B cell (primary cell): ENCODE measurements at regions not wholly inside any gene's neighbourhood (a gene's known extent, or its start where the extent isn't known, plus 50 kb on each side); places are given as distances from the start of the nearest gene placed in this dataset.

ENCODE experiments used
- ATAC-seq: fragments of 200-7000 bp; cut with Tn5 transposase; one replicate; pipeline ENCODE4 v1.10.0; 2021; ENCODE audit warnings: low read depth, mild to moderate bottlenecking, moderate number of reproducible peaks, moderate library complexity
- CTCF ChIA-PET: fragments of 350-600 bp; sonication (Branson Sonifier 250); formaldehyde crosslinking; loops from one replicate; lab custom pipeline; 2021; ENCODE audit warnings: antibody characterized with exemption, inconsistent platforms; lab: Charles Lee
- POLR2A ChIA-PET: fragments of 350-600 bp; sonication (Branson Sonifier 250); formaldehyde crosslinking; loops from one replicate; lab custom pipeline; 2021; ENCODE audit warnings: antibody characterized with exemption; lab: Charles Lee
- DNase-seq: peaks from one replicate; pipeline ENCODE4 v3.0.0; 2013
- H2AFZ ChIP-seq: 2 replicates; pipeline ENCODE4 v1.6.1; 2012; ENCODE audit warnings: mild to moderate bottlenecking, low read depth, low read length; ENCODE audit not compliant: insufficient read depth, poor library complexity, severe bottlenecking
- H3K27ac ChIP-seq, 2 donors: 1 replicate in 1 of 2; 2 replicates in 1 of 2; pipeline ENCODE4 v1.5.1; 2012 to 2013; ENCODE audit warnings: low read length in 2 of 2, mild to moderate bottlenecking in 2 of 2, moderate library complexity in 1 of 2
- H3K27me3 ChIP-seq, 4 experiments: fragments of 200-600 bp in 1 of 4; sonication (generic) in 1 of 4; replicated peaks in 1 of 4; 1 replicate in 2 of 4; 2 replicates in 2 of 4; pipeline versions ENCODE4 v1.6.1 to v1.7.0; 2013 to 2016; ENCODE audit warnings: low read length in 3 of 4, mild to moderate bottlenecking in 2 of 4, mixed read lengths in 1 of 4, moderate library complexity in 1 of 4; ENCODE audit not compliant: insufficient read depth in 4 of 4, control insufficient read depth in 3 of 4; ENCODE audit errors: control extremely low read depth in 1 of 4
- H3K36me3 ChIP-seq, 2 experiments: replicated peaks in 1 of 2; 1 replicate in 1 of 2; 2 replicates in 1 of 2; pipeline versions ENCODE4 v1.6.1 to v1.7.1; 2013; ENCODE audit warnings: low read length in 1 of 2; ENCODE audit not compliant: insufficient read depth in 2 of 2, control insufficient read depth in 1 of 2; ENCODE audit errors: control extremely low read depth in 1 of 2, extremely low read depth in 1 of 2
- H3K4me1 ChIP-seq, 2 donors: fragments of 200-600 bp in 1 of 2; sonication (generic) in 1 of 2; 1 replicate in 1 of 2; 2 replicates in 1 of 2; pipeline versions ENCODE4 v1.5.1 to v1.6.1; 2013 to 2017; ENCODE audit warnings: low read length in 2 of 2; ENCODE audit not compliant: control insufficient read depth in 2 of 2, insufficient read depth in 2 of 2
- H3K4me2 ChIP-seq: replicated peaks from 2 replicates; pipeline ENCODE3; 2012; ENCODE audit warnings: mild to moderate bottlenecking, low read depth, low read length; ENCODE audit not compliant: poor library complexity, severe bottlenecking
- H3K4me3 ChIP-seq, 5 experiments: fragments of 200-600 bp in 1 of 5; sonication (generic) in 1 of 5; 1 replicate in 3 of 5; 2 replicates in 2 of 5; pipeline versions ENCODE4 v1.5.1 to v1.7.0; 2011 to 2016; ENCODE audit warnings: low read length in 4 of 5, mild to moderate bottlenecking in 4 of 5, low read depth in 2 of 5, control low read depth in 1 of 5, moderate library complexity in 1 of 5; ENCODE audit not compliant: insufficient read depth in 1 of 5; ENCODE audit errors: control extremely low read depth in 1 of 5, extremely low read depth in 1 of 5
- H3K79me2 ChIP-seq: fragments of 200-600 bp; sonication (generic); one replicate; pipeline ENCODE4 v1.6.0; 2016; ENCODE audit warnings: low read length; ENCODE audit not compliant: control insufficient read depth, insufficient read depth
- H3K9ac ChIP-seq: fragments of 200-600 bp; sonication (generic); 2 replicates; pipeline ENCODE4 v1.6.1; 2017; ENCODE audit warnings: mild to moderate bottlenecking, low read length, moderate library complexity
- H3K9me3 ChIP-seq, 3 donors: one replicate each; pipeline versions ENCODE4 v1.6.1 to v1.7.1; 2013; ENCODE audit warnings: low read length in 2 of 3; ENCODE audit not compliant: control insufficient read depth in 2 of 3, insufficient read depth in 1 of 3; ENCODE audit errors: control extremely low read depth in 1 of 3
- H4K20me1 ChIP-seq: 2 replicates; pipeline ENCODE4 v1.6.0; 2012; ENCODE audit warnings: mild to moderate bottlenecking, low read length; ENCODE audit not compliant: insufficient read depth, control insufficient read depth, poor library complexity, severe bottlenecking
- H3K27ac Mint-ChIP-seq: one replicate; pipeline ENCODE4 v1.8.0; 2021; ENCODE audit warnings: mixed read lengths
- H3K27me3 Mint-ChIP-seq: one replicate; pipeline ENCODE4 v1.8.0; 2021; ENCODE audit warnings: mixed read lengths
- H3K4me1 Mint-ChIP-seq: one replicate; pipeline ENCODE4 v1.8.0; 2021; ENCODE audit warnings: mixed read lengths
- H3K4me3 Mint-ChIP-seq: one replicate; pipeline ENCODE4 v1.8.0; 2021; ENCODE audit warnings: mixed read lengths
- H3K9me3 Mint-ChIP-seq: one replicate; pipeline ENCODE4 v1.8.0; 2022; ENCODE audit warnings: mixed read lengths; ENCODE audit not compliant: insufficient read depth
- CTCF ChIP-seq: fragments of 200-600 bp; IDR thresholded peaks from one replicate; pipeline ENCODE4 v1.8.0; 2022; ENCODE audit warnings: antibody characterized with exemption, mild to moderate bottlenecking
- EZH2 ChIP-seq: IDR thresholded peaks from 2 replicates; pipeline ENCODE4 v1.6.1; 2012; ENCODE audit warnings: borderline replicate concordance, low read depth, mild to moderate bottlenecking, moderate library complexity, low read length; ENCODE audit not compliant: insufficient read depth, poor library complexity, severe bottlenecking
- WGBS: methylation state at CpG from one replicate; pipeline ENCODE4 v1.1.5; 2013; ENCODE audit warnings: missing lambda C conversion rate; ENCODE audit not compliant: insufficient coverage; 5-methylcytosine and 5-hydroxymethylcytosine counted together
- intact Hi-C: fragments of 100-400 bp; cut with micrococcal nuclease; formaldehyde crosslinking; loops from one replicate; pipeline ENCODE4 v1.10.0; 2022

- H4K20me1 ChIP-seq: no peaks in the 10 kb centered on the region
- H3K4me1 ChIP-seq: no peaks in the 10 kb centered on the region
- Mint-ChIP-seq H3K27ac (no peak overlapping the region), H3K4me3 (no peak overlapping the region), H3K27me3 (peaks cover 3% of the 10 kb centered on the region), H3K4me1 (no peaks in the 10 kb centered on the region), H3K9me3 (peaks cover 3% of the 10 kb centered on the region)
- no peak for DNase-seq
- WGBS: 100% methylated on average over 1 of the region's 5 CpGs
- CTCF ChIA-PET: no interaction called here
- no peaks in the 10 kb centered on the region for H3K27me3 ChIP-seq
- H3K27ac ChIP-seq: no peak overlapping the region
- POLR2A ChIA-PET: no interaction called here
- no peak for TF ChIP-seq EZH2
- no peak for TF ChIP-seq CTCF
- ATAC-seq: no peak
- no peaks in the 10 kb centered on the region for H3K36me3 ChIP-seq
- H3K79me2 ChIP-seq: no peaks in the 10 kb centered on the region
- H3K4me2 ChIP-seq: no peak overlapping the region
- no peak overlapping the region for H2AFZ ChIP-seq
- H3K9ac ChIP-seq: no peak overlapping the region
- H3K4me3 ChIP-seq: no peak overlapping the region
- intact Hi-C loops: no loop called here
- H3K9me3 ChIP-seq: no peaks in the 10 kb centered on the region
These were observed 313.9 kb downstream of the BARHL2 start for GRCh38 chr1:90402893-90403849.

- no peak overlapping the region for H2AFZ ChIP-seq
- H3K27me3 ChIP-seq: no peaks in the 10 kb centered on the region
- H3K9ac ChIP-seq: no peak overlapping the region
- H3K4me1 ChIP-seq: no peaks in the 10 kb centered on the region
- DNase-seq (no peak), ATAC-seq (no peak)
- ChIA-PET POLR2A (no interaction called here), CTCF (no interaction called here)
- no peak overlapping the region for H3K4me2 ChIP-seq
- H3K27ac Mint-ChIP-seq: no peak overlapping the region
- no peak overlapping the region for H3K27ac ChIP-seq
- H3K9me3 Mint-ChIP-seq: peaks cover 2% of the 10 kb centered on the region
- H3K4me3 ChIP-seq: no peak overlapping the region
- peaks cover 3% of the 10 kb centered on the region for H3K27me3 Mint-ChIP-seq
- intact Hi-C loops: no loop called here
- no peaks in the 10 kb centered on the region for H4K20me1 ChIP-seq
- no peaks in the 10 kb centered on the region for H3K79me2 ChIP-seq
- no peaks in the 10 kb centered on the region for H3K4me1 Mint-ChIP-seq
- H3K36me3 ChIP-seq: no peaks in the 10 kb centered on the region
- peaks cover 0 to 1% (median 0%) of the 10 kb centered on the region in 3 donors for H3K9me3 ChIP-seq
- no CpG with 5 or more reads among the region's 2 CpGs for WGBS
- no peak overlapping the region for H3K4me3 Mint-ChIP-seq
- no peak for TF ChIP-seq CTCF
- no peak for TF ChIP-seq EZH2
These were observed 317.0 kb downstream of the BARHL2 start for GRCh38 chr1:90400131-90400530.
